SK-N-SH treated with all-trans-retinoic acid at 6 μM for 48 hours (cell line): ENCODE measurements at regions not wholly inside any gene's neighbourhood (a gene's known extent, or its start where the extent isn't known, plus 50 kb on each side); places are given as distances from the start of the nearest gene placed in this dataset.

Experiments used
- ATAC-seq: fragments of 200-7000 bp; cut with Tn5 transposase; 3 replicates; pipeline ENCODE4 v1.9.1; 2020; ENCODE audit warnings: mild to moderate bottlenecking, moderate library complexity
- ARNTL ChIP-seq: fragments of 450-650 bp; formaldehyde crosslinking; IDR thresholded peaks from 2 replicates; pipeline ENCODE4 v1.5.0; 2020; ENCODE audit warnings: low read depth, mild to moderate bottlenecking, moderate library complexity, borderline replicate concordance
- BACH2 ChIP-seq: fragments of 250-450 bp; sonication (Bioruptor Pico); IDR thresholded peaks from 2 replicates; pipeline ENCODE4 v1.9.0; 2021; ENCODE audit warnings: mild to moderate bottlenecking, borderline replicate concordance
- CSDC2 ChIP-seq: fragments of 250-450 bp; sonication (Bioruptor Pico); IDR thresholded peaks from 2 replicates; pipeline ENCODE4 v1.5.0; 2020; ENCODE audit warnings: mild to moderate bottlenecking, moderate library complexity
- ESRRG ChIP-seq: fragments of 250-450 bp; sonication (Bioruptor Pico); IDR thresholded peaks from 2 replicates; pipeline ENCODE4 v1.6.1; 2021; ENCODE audit warnings: mild to moderate bottlenecking
- GLIS3 ChIP-seq: fragments of 250-450 bp; sonication (Bioruptor Pico); IDR thresholded peaks from 2 replicates; pipeline ENCODE4 v1.5.0; 2020; ENCODE audit warnings: mild to moderate bottlenecking, moderate library complexity
- ISL1 ChIP-seq: fragments of 250-450 bp; sonication (Bioruptor Pico); IDR thresholded peaks from 2 replicates; pipeline ENCODE4 v2.1.2; 2022; ENCODE audit warnings: mild to moderate bottlenecking, moderate library complexity
- OSR1 ChIP-seq: fragments of 250-450 bp; sonication (Bioruptor Pico); IDR thresholded peaks from 2 replicates; pipeline ENCODE4 v1.8.0; 2022; ENCODE audit warnings: moderate library complexity, mild to moderate bottlenecking, inconsistent platforms
- SNAI2 ChIP-seq: fragments of 250-450 bp; sonication (Bioruptor Pico); IDR thresholded peaks from 2 replicates; pipeline ENCODE4 v1.5.0; 2020; ENCODE audit warnings: mild to moderate bottlenecking, moderate library complexity
- TCF4 ChIP-seq: fragments of 250-450 bp; sonication (Bioruptor Pico); IDR thresholded peaks from 2 replicates; pipeline ENCODE4 v1.8.0; 2021; ENCODE audit warnings: mild to moderate bottlenecking, moderate library complexity, borderline replicate concordance
- TOX ChIP-seq: fragments of 250-450 bp; sonication (Bioruptor Pico); IDR thresholded peaks from 2 replicates; pipeline ENCODE4 v1.8.0; 2021; ENCODE audit warnings: mild to moderate bottlenecking, moderate library complexity, borderline replicate concordance
- ZC3H10 ChIP-seq: fragments of 250-450 bp; sonication (Bioruptor Pico); IDR thresholded peaks from 2 replicates; pipeline ENCODE4 v1.5.1; 2021; ENCODE audit warnings: mild to moderate bottlenecking, moderate library complexity
- ZFP3 ChIP-seq: fragments of 250-450 bp; sonication (Bioruptor Pico); IDR thresholded peaks from 2 replicates; pipeline ENCODE4 v1.5.0; 2020; ENCODE audit warnings: mild to moderate bottlenecking, moderate library complexity
- ZFP30 ChIP-seq: fragments of 450-650 bp; formaldehyde crosslinking; IDR thresholded peaks from 2 replicates; pipeline ENCODE4 v1.5.0; 2022; ENCODE audit warnings: mild to moderate bottlenecking, moderate library complexity
- ZNF565 ChIP-seq: fragments of 450-650 bp; formaldehyde crosslinking; conservative IDR thresholded peaks from 2 replicates; pipeline ENCODE4 v1.5.0; 2020; ENCODE audit warnings: low read depth, mild to moderate bottlenecking, moderate library complexity
- ZNF70 ChIP-seq: fragments of 450-650 bp; formaldehyde crosslinking; IDR thresholded peaks from 2 replicates; pipeline ENCODE4 v1.5.0; 2020; ENCODE audit warnings: mild to moderate bottlenecking, moderate library complexity
- ZNF8 ChIP-seq: fragments of 450-650 bp; formaldehyde crosslinking; IDR thresholded peaks from 2 replicates; pipeline ENCODE4 v1.5.0; 2020; ENCODE audit warnings: mild to moderate bottlenecking, moderate library complexity
- TF ChIP-seq, protein P1 (sequence below): fragments of 250-450 bp; sonication (Bioruptor Pico); IDR thresholded peaks from 2 replicates; pipeline ENCODE4 v1.8.0; 2020; ENCODE audit warnings: mild to moderate bottlenecking, moderate library complexity, borderline replicate concordance
- TF ChIP-seq, protein P2 (sequence below): fragments of 250-450 bp; sonication (Bioruptor Pico); IDR thresholded peaks from 2 replicates; pipeline ENCODE4 v1.5.1; 2020; ENCODE audit warnings: low read depth, mild to moderate bottlenecking, moderate library complexity
- TF ChIP-seq, protein P3 (sequence below): fragments of 250-450 bp; sonication (Bioruptor Pico); IDR thresholded peaks from 2 replicates; pipeline ENCODE4 v1.5.1; 2021; ENCODE audit warnings: mild to moderate bottlenecking, moderate library complexity
- TF ChIP-seq, protein P4 (sequence below): fragments of 250-450 bp; sonication (Bioruptor Pico); IDR thresholded peaks from 2 replicates; pipeline ENCODE4 v1.8.0; 2021; ENCODE audit warnings: low read depth, mild to moderate bottlenecking, moderate library complexity, borderline replicate concordance
- TF ChIP-seq, protein P5 (sequence below): fragments of 250-450 bp; sonication (Bioruptor Pico); IDR thresholded peaks from 2 replicates; pipeline ENCODE4 v1.5.0; 2020; ENCODE audit warnings: mild to moderate bottlenecking, moderate library complexity

DNA sequence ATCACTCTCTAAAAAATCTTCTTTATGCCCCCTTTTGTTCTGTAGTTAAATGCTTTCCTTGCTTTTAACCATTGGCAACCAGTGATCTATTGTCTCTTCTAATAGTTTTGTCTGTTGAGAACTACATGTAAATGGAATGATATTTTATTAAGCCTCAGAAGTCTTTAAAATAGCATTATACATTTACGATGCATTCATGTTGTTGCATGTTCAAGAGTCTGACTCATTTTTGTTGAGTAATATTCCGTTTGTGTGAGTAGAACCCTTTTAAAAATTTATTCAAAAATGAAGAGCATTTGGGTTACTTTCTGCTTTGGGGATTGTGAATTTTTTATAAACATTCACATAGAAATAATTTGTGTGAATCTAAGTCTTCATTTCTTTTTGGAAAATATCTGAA, 1352.9 kb downstream of the NCAM2 start:
- no peak for ATAC-seq
- no peak for TF ChIP-seq ISL1 (CRISPR knock-in tag)
- no peak for TF ChIP-seq SNAI2
- TF ChIP-seq ZFP30, result no peak
- no peak for TF ChIP-seq OSR1 (CRISPR knock-in tag)
- no peak for TF ChIP-seq TCF4 (CRISPR knock-in tag)
- TF ChIP-seq ZNF8 (CRISPR knock-in tag), result no peak
- TF ChIP-seq ESRRG (CRISPR knock-in tag), result no peak
- no peak for TF ChIP-seq ZNF70
- no peak for TF ChIP-seq TOX (CRISPR knock-in tag)
- TF ChIP-seq, all 23 proteins: peak for 0

DNA sequence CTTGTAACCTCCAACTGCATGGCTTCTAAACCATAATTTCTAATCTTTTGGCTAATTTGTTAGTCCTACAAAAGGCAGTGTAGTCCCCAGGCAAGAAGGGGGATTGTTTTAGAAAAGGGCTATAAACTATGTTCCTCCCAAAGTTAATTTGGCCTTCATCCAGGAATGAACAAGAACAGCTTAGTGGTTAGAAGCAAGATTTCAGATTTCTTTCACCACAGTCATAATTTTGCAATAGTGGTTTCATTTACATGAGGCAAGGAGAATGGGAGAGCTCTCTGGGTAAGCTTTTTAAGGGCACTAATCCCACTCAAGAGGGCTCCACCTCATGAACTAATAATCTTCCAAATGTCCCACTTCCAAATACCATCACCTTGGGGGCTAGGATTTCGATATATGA, 1353.9 kb downstream of the NCAM2 start:
- ATAC-seq, result no peak
- TF ChIP-seq, protein P1, sequence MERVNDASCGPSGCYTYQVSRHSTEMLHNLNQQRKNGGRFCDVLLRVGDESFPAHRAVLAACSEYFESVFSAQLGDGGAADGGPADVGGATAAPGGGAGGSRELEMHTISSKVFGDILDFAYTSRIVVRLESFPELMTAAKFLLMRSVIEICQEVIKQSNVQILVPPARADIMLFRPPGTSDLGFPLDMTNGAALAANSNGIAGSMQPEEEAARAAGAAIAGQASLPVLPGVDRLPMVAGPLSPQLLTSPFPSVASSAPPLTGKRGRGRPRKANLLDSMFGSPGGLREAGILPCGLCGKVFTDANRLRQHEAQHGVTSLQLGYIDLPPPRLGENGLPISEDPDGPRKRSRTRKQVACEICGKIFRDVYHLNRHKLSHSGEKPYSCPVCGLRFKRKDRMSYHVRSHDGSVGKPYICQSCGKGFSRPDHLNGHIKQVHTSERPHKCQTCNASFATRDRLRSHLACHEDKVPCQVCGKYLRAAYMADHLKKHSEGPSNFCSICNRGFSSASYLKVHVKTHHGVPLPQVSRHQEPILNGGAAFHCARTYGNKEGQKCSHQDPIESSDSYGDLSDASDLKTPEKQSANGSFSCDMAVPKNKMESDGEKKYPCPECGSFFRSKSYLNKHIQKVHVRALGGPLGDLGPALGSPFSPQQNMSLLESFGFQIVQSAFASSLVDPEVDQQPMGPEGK (CRISPR knock-in tag), result no peak
- TF ChIP-seq ESRRG (CRISPR knock-in tag), result no peak
- TF ChIP-seq, all 23 proteins: peak for 0

DNA sequence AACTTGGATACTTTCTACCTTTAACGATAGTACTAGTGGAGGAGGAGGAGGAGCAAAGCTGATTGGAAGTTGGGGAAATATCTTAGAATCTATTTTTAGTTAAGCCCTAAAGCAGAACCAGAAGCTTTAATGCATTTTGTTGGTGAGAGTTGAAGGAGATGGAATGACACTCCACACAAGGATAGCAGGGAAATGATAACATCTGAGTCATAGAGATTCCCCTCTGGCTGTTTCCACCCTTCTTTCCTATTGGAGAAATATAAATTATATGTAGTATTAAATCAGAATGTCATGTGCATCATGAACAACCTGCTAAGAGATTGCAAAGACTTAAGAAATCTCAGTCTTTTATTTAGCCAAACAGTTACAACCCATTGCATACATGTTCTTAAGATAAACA, 1357.7 kb downstream of the NCAM2 start:
- ATAC-seq, result no peak
- TF ChIP-seq, protein P2, sequence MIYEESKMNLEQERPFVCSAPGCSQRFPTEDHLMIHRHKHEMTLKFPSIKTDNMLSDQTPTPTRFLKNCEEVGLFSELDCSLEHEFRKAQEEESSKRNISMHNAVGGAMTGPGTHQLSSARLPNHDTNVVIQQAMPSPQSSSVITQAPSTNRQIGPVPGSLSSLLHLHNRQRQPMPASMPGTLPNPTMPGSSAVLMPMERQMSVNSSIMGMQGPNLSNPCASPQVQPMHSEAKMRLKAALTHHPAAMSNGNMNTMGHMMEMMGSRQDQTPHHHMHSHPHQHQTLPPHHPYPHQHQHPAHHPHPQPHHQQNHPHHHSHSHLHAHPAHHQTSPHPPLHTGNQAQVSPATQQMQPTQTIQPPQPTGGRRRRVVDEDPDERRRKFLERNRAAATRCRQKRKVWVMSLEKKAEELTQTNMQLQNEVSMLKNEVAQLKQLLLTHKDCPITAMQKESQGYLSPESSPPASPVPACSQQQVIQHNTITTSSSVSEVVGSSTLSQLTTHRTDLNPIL, result no peak
- TF ChIP-seq CSDC2 (CRISPR knock-in tag) (no peak), GLIS3 (CRISPR knock-in tag) (no peak), ZNF565 (no peak), TCF4 (CRISPR knock-in tag) (no peak), ZC3H10 (CRISPR knock-in tag) (no peak), ARNTL (CRISPR knock-in tag) (no peak), ESRRG (CRISPR knock-in tag) (no peak), ZFP3 (CRISPR knock-in tag) (no peak), TOX (CRISPR knock-in tag) (no peak), ZFP30 (no peak), BACH2 (CRISPR knock-in tag) (no peak), ISL1 (CRISPR knock-in tag) (no peak), SNAI2 (no peak), ZNF8 (CRISPR knock-in tag) (no peak), ZNF70 (no peak)
- TF ChIP-seq, protein P3, sequence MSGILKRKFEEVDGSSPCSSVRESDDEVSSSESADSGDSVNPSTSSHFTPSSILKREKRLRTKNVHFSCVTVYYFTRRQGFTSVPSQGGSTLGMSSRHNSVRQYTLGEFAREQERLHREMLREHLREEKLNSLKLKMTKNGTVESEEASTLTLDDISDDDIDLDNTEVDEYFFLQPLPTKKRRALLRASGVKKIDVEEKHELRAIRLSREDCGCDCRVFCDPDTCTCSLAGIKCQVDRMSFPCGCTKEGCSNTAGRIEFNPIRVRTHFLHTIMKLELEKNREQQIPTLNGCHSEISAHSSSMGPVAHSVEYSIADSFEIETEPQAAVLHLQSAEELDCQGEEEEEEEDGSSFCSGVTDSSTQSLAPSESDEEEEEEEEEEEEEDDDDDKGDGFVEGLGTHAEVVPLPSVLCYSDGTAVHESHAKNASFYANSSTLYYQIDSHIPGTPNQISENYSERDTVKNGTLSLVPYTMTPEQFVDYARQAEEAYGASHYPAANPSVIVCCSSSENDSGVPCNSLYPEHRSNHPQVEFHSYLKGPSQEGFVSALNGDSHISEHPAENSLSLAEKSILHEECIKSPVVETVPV (CRISPR knock-in tag), result no peak
- TF ChIP-seq, protein P4, sequence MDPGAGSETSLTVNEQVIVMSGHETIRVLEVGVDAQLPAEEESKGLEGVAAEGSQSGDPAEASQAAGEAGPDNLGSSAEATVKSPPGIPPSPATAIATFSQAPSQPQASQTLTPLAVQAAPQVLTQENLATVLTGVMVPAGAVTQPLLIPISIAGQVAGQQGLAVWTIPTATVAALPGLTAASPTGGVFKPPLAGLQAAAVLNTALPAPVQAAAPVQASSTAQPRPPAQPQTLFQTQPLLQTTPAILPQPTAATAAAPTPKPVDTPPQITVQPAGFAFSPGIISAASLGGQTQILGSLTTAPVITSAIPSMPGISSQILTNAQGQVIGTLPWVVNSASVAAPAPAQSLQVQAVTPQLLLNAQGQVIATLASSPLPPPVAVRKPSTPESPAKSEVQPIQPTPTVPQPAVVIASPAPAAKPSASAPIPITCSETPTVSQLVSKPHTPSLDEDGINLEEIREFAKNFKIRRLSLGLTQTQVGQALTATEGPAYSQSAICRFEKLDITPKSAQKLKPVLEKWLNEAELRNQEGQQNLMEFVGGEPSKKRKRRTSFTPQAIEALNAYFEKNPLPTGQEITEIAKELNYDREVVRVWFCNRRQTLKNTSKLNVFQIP (CRISPR knock-in tag), result no peak
- TF ChIP-seq, protein P1 (CRISPR knock-in tag), result no peak
- TF ChIP-seq, protein P5, sequence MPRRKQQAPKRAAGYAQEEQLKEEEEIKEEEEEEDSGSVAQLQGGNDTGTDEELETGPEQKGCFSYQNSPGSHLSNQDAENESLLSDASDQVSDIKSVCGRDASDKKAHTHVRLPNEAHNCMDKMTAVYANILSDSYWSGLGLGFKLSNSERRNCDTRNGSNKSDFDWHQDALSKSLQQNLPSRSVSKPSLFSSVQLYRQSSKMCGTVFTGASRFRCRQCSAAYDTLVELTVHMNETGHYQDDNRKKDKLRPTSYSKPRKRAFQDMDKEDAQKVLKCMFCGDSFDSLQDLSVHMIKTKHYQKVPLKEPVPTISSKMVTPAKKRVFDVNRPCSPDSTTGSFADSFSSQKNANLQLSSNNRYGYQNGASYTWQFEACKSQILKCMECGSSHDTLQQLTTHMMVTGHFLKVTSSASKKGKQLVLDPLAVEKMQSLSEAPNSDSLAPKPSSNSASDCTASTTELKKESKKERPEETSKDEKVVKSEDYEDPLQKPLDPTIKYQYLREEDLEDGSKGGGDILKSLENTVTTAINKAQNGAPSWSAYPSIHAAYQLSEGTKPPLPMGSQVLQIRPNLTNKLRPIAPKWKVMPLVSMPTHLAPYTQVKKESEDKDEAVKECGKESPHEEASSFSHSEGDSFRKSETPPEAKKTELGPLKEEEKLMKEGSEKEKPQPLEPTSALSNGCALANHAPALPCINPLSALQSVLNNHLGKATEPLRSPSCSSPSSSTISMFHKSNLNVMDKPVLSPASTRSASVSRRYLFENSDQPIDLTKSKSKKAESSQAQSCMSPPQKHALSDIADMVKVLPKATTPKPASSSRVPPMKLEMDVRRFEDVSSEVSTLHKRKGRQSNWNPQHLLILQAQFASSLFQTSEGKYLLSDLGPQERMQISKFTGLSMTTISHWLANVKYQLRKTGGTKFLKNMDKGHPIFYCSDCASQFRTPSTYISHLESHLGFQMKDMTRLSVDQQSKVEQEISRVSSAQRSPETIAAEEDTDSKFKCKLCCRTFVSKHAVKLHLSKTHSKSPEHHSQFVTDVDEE (CRISPR knock-in tag), result no peak
- TF ChIP-seq, all 23 proteins: peak for 0
